ENCODE measurements at regions not wholly inside any gene's neighbourhood (a gene's known extent, or its start where the extent isn't known, plus 50 kb on each side); places are given as distances from the start of the nearest gene placed in this dataset.

DNA sequence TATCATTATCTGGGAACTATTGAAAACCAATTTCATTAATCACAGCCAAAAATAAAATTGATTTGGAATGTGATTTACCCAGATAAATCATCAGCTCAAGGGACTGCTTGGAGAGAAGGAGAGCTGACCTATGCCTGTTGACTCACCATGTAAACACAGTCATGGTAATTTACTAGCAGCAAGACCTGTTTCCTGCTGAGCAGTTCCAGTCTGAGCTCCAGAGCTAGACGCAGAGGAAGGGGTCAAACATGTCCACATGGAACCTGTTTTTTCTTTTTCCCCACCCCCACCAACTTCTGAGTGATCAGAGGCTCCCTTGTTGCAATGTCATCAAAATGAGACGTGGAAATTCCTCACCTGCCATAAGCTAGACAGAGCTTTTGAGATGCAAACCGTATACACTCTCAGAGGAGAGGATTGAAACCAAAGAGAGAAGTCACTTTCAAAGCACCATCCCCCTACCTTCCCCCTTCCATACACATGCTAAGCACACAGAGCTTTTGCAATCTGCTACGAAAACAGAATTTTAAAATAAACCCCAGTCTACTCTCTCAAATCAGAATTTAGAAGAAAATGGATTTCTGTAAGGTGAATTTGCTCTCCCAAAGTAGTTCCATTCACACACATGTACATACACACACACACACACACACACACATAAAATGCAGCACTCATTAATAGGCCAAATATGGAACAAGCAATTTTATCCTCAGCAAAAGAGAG, 55.9 kb upstream of the PTGFRN start:
- Histone ChIP-seq H3K4me3 (peak overlapping the region; percentile 73), H3K27ac (peak overlapping the region; percentile 98), H3K36me3 (ENCODE audit: insufficient read depth, low read length) (no peaks in the 10 kb centered on the region), H3K9ac (ENCODE audit: insufficient read length) (peak overlapping the region; percentile 48), H3K9me3 (ENCODE audit: low read depth, low read length) (no peaks in the 10 kb centered on the region)
- no peak for DNase-seq (ENCODE audit: low read depth, low spot score)
- TF ChIP-seq FOXP2 (optimal IDR thresholded peaks at IDR 0.05; ENCODE audit: control extremely low read depth, extremely low read length, insufficient read depth) (no peak), POLR2AphosphoS5 (IDR thresholded peaks at IDR 0.05; ENCODE audit: borderline replicate concordance, low read depth, low read length) (no peak), EZH2 (IDR thresholded peaks at IDR 0.05) (no peak)

GRCh38 chr1:116854403-116854690, 55.4 kb upstream of the PTGFRN start:
- no peaks in the 10 kb centered on the region for H3K9me3 ChIP-seq (ENCODE audit: low read depth, low read length)
- H3K36me3 ChIP-seq (ENCODE audit: insufficient read depth, low read length): no peaks in the 10 kb centered on the region
- TF ChIP-seq EZH2 (IDR thresholded peaks at IDR 0.05) (no peak), FOXP2 (optimal IDR thresholded peaks at IDR 0.05; ENCODE audit: control extremely low read depth, extremely low read length, insufficient read depth) (no peak), POLR2AphosphoS5 (IDR thresholded peaks at IDR 0.05; ENCODE audit: borderline replicate concordance, low read depth, low read length) (no peak)
- peak overlapping the region; percentile 48 for H3K9ac ChIP-seq (ENCODE audit: insufficient read length)
- peak overlapping the region; percentile 73 for H3K4me3 ChIP-seq
- no peak for DNase-seq (ENCODE audit: low read depth, low spot score)
- H3K27ac ChIP-seq: peak overlapping the region; percentile 98

DNA sequence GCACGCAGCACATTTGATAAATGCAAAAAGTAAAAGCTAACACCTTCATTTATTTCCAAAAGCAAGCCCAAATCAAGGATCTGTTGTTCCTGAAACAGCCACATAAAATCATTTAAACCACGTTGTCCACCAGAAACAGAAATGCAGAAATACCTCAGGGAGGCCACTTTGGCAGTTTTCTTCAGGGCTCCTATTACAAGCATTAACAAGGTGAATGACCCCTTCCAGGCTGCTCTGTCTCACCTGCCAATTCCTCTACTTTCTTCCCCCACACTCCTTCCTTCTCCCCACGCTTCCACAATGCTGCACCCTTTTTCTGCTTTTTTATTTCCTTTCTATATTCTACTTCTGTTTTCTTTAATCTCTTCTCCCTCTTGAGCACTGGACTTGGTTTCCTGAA, 55.0 kb upstream of the PTGFRN start:
- Histone ChIP-seq H3K4me3 (peak overlapping the region; percentile 73), H3K9me3 (ENCODE audit: low read depth, low read length) (no peaks in the 10 kb centered on the region), H3K27ac (peak overlapping the region; percentile 98), H3K36me3 (ENCODE audit: insufficient read depth, low read length) (no peaks in the 10 kb centered on the region), H3K9ac (ENCODE audit: insufficient read length) (no peak overlapping the region)
- no peak for DNase-seq (ENCODE audit: low read depth, low spot score)
- TF ChIP-seq POLR2AphosphoS5 (IDR thresholded peaks at IDR 0.05; ENCODE audit: borderline replicate concordance, low read depth, low read length): no peak

DNA sequence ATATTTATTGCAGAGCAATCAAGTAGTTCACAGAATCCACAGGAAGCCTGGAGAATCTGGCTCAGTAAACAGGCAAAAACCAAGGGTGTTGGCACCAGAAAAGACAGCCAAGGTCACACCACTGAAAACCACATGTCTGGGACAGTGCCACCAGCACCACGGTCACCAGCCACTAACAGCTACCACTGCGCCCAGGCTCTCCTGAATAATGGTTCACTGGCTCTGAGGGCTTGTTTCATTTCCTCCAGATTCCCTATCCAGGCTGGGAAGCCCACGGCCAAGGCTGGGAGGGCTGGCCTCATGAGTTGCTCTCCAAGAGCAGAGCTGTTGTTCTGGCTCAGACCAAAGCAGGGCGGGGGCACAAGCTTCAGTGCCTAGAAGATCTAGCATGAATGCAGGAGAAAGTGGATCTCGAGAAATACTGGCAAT, 54.5 kb upstream of the PTGFRN start:
- H3K36me3 ChIP-seq (ENCODE audit: insufficient read depth, low read length): no peaks in the 10 kb centered on the region
- H3K27ac ChIP-seq: peak overlapping the region; percentile 98
- TF ChIP-seq FOXP2 (optimal IDR thresholded peaks at IDR 0.05; ENCODE audit: control extremely low read depth, extremely low read length, insufficient read depth) (no peak), POLR2AphosphoS5 (IDR thresholded peaks at IDR 0.05; ENCODE audit: borderline replicate concordance, low read depth, low read length) (no peak), EZH2 (IDR thresholded peaks at IDR 0.05) (no peak)
- no peaks in the 10 kb centered on the region for H3K9me3 ChIP-seq (ENCODE audit: low read depth, low read length)
- DNase-seq (ENCODE audit: low read depth, low spot score): no peak
- peak overlapping the region; percentile 73 for H3K4me3 ChIP-seq
- no peak overlapping the region for H3K9ac ChIP-seq (ENCODE audit: insufficient read length)

GRCh38 chr1:116855773-116856201, 53.9 kb upstream of the PTGFRN start:
- peak; percentile 84 for DNase-seq (ENCODE audit: low read depth, low spot score)

GRCh38 chr1:116856312-116856711, 53.4 kb upstream of the PTGFRN start:
- Histone ChIP-seq H3K4me3 (peak overlapping the region; percentile 73), H3K36me3 (ENCODE audit: insufficient read depth, low read length) (no peaks in the 10 kb centered on the region), H3K9me3 (ENCODE audit: low read depth, low read length) (no peaks in the 10 kb centered on the region), H3K27ac (peak overlapping the region; percentile 98), H3K9ac (ENCODE audit: insufficient read length) (peak overlapping the region; percentile 63)
- TF ChIP-seq FOXP2 (optimal IDR thresholded peaks at IDR 0.05; ENCODE audit: control extremely low read depth, extremely low read length, insufficient read depth) (no peak), EZH2 (IDR thresholded peaks at IDR 0.05) (no peak), POLR2AphosphoS5 (IDR thresholded peaks at IDR 0.05; ENCODE audit: borderline replicate concordance, low read depth, low read length) (no peak)
- DNase-seq (ENCODE audit: low read depth, low spot score): no peak

More at GRCh38 chr1:116855773-116856201, 53.9 kb upstream of the PTGFRN start:
- H3K4me3 ChIP-seq: peak overlapping the region; percentile 73
- no peaks in the 10 kb centered on the region for H3K9me3 ChIP-seq (ENCODE audit: low read depth, low read length)
- H3K9ac ChIP-seq (ENCODE audit: insufficient read length): no peak overlapping the region
- H3K36me3 ChIP-seq (ENCODE audit: insufficient read depth, low read length): no peaks in the 10 kb centered on the region
- TF ChIP-seq FOXP2 (optimal IDR thresholded peaks at IDR 0.05; ENCODE audit: control extremely low read depth, extremely low read length, insufficient read depth) (peak; percentile 34), POLR2AphosphoS5 (IDR thresholded peaks at IDR 0.05; ENCODE audit: borderline replicate concordance, low read depth, low read length) (peak; percentile 47; the same call in 1 of the 2 replicates), EZH2 (IDR thresholded peaks at IDR 0.05) (no peak)
- peak overlapping the region; percentile 98 for H3K27ac ChIP-seq

GRCh38 chr1:116857092-116857491, 52.6 kb upstream of the PTGFRN start:
- Histone ChIP-seq H3K27ac (peak overlapping the region; percentile 34; the same call in 1 of the 2 replicates), H3K4me3 (no peak overlapping the region), H3K9ac (ENCODE audit: insufficient read length) (no peak overlapping the region), H3K9me3 (ENCODE audit: low read depth, low read length) (no peaks in the 10 kb centered on the region), H3K36me3 (ENCODE audit: insufficient read depth, low read length) (no peaks in the 10 kb centered on the region)
- TF ChIP-seq FOXP2 (optimal IDR thresholded peaks at IDR 0.05; ENCODE audit: control extremely low read depth, extremely low read length, insufficient read depth) (no peak), POLR2AphosphoS5 (IDR thresholded peaks at IDR 0.05; ENCODE audit: borderline replicate concordance, low read depth, low read length) (no peak), EZH2 (IDR thresholded peaks at IDR 0.05) (no peak)
- DNase-seq (ENCODE audit: low read depth, low spot score): no peak
